ENCODE measurements at regions not wholly inside any gene's neighbourhood (a gene's known extent, or its start where the extent isn't known, plus 50 kb on each side); places are given as distances from the start of the nearest gene placed in this dataset.

DNA sequence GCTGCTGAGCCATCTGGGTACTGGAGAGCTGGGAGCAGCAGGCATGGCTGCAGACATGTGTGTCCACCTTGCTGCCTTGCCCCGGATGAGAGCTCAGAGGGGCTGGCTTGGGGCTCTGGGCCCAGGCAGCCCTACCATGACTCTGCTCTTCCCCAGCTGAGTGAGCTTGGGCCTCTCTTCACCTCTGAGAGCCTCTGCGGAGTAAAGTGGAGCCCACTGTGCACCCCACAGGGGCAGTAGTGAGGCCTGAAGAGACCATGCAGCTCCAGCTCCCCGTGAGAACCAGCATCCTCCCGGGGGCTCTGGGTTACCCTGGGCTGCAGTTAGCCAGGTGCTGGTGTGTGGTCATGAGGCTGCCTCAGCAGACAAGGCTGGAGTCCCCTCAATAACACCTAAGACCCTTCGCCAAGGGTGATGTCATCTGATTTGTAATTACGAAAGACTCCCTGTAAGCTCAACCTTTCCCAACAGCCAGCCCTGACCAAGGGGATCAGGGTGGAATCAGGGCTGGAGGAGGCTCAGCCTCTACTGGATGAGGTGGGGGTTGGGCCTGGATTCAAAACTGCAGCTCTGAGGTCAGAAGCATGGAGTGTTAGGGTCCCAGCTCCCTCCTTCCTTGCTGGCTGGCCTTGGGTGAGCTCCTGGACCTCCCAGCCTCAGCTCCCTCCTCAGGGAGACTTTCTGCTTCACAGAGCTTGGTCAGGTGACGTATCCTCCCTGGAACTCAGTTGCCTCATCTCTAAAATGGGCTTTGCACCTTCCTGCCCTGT is 308.0 kb downstream of the MATN1 start:
- no peaks in the 10 kb centered on the region for H3K9me3 ChIP-seq (ENCODE audit: insufficient read depth, low read depth, low read length)
- H3K36me3 ChIP-seq (ENCODE audit: insufficient read depth, low read length) = no peaks in the 10 kb centered on the region
- H3K27me3 ChIP-seq (ENCODE audit: insufficient read depth, low read length) = peaks cover 1% of the 10 kb centered on the region
- no peaks in the 10 kb centered on the region for H4K20me1 ChIP-seq (ENCODE audit: insufficient read depth, low read length)
- no peaks in the 10 kb centered on the region for H3K4me1 ChIP-seq (ENCODE audit: insufficient read depth, low read length)
- Mint-ChIP-seq H3K36me3 (ENCODE audit: low read depth, unreplicated experiment) (no peaks in the 10 kb centered on the region), H3K4me3 (ENCODE audit: unreplicated experiment) (no peak overlapping the region), H3K27ac (ENCODE audit: unreplicated experiment) (no peak overlapping the region), H3K27me3 (ENCODE audit: low read depth, unreplicated experiment) (peaks cover 36% of the 10 kb centered on the region), H3K4me1 (ENCODE audit: low read depth, unreplicated experiment) (no peaks in the 10 kb centered on the region), H3K9me3 (ENCODE audit: unreplicated experiment) (peaks cover 11% of the 10 kb centered on the region)
- no peak overlapping the region for H3K4me3 ChIP-seq (ENCODE audit: insufficient read depth, low read depth, low read length)
- no peak overlapping the region for H3K27ac ChIP-seq (ENCODE audit: low read depth, low read length)
- H3K9ac ChIP-seq (ENCODE audit: low read length) = no peak overlapping the region
- no peak overlapping the region for H2AFZ ChIP-seq (ENCODE audit: low read depth, low read length)
- TF ChIP-seq, protein P1, sequence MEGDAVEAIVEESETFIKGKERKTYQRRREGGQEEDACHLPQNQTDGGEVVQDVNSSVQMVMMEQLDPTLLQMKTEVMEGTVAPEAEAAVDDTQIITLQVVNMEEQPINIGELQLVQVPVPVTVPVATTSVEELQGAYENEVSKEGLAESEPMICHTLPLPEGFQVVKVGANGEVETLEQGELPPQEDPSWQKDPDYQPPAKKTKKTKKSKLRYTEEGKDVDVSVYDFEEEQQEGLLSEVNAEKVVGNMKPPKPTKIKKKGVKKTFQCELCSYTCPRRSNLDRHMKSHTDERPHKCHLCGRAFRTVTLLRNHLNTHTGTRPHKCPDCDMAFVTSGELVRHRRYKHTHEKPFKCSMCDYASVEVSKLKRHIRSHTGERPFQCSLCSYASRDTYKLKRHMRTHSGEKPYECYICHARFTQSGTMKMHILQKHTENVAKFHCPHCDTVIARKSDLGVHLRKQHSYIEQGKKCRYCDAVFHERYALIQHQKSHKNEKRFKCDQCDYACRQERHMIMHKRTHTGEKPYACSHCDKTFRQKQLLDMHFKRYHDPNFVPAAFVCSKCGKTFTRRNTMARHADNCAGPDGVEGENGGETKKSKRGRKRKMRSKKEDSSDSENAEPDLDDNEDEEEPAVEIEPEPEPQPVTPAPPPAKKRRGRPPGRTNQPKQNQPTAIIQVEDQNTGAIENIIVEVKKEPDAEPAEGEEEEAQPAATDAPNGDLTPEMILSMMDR (IDR thresholded peaks at IDR 0.05; ENCODE audit: insufficient read depth, low read depth, low read length) = no peak
- no peak for DNase-seq (ENCODE audit: low read depth)
- H3K4me2 ChIP-seq (ENCODE audit: low read length) = no peak overlapping the region
- no peak for FAIRE-seq
- no peaks in the 10 kb centered on the region for H3K79me2 ChIP-seq (ENCODE audit: insufficient read depth, low read length)

DNA sequence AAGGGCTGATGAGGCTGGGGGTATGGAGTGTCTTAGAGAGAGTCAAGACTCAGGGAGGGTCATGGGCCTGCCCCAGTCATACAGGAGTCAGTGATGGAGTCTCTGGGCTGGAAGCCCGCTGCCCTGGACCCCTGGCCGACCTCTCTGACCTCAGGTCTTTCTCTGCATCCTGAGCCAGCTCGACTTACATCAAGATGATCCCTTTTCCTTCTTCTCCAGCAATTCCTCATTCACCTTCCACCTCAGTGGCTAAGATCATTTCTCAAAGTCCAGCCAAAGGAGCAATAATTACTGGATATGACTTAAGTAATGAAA is 308.6 kb downstream of the MATN1 start:
- Histone ChIP-seq H3K79me2 (ENCODE audit: insufficient read depth, low read length) (no peaks in the 10 kb centered on the region), H3K9ac (ENCODE audit: low read length) (no peak overlapping the region), H3K36me3 (ENCODE audit: insufficient read depth, low read length) (no peaks in the 10 kb centered on the region), H3K27me3 (ENCODE audit: insufficient read depth, low read length) (no peaks in the 10 kb centered on the region), H3K27ac (ENCODE audit: low read depth, low read length) (no peak overlapping the region), H3K9me3 (ENCODE audit: insufficient read depth, low read depth, low read length) (no peaks in the 10 kb centered on the region), H4K20me1 (ENCODE audit: insufficient read depth, low read length) (no peaks in the 10 kb centered on the region), H3K4me3 (ENCODE audit: insufficient read depth, low read depth, low read length) (no peak overlapping the region), H3K4me1 (ENCODE audit: insufficient read depth, low read length) (no peaks in the 10 kb centered on the region), H3K4me2 (ENCODE audit: low read length) (no peak overlapping the region), H2AFZ (ENCODE audit: low read depth, low read length) (no peak overlapping the region)
- Mint-ChIP-seq H3K4me3 (ENCODE audit: unreplicated experiment) (no peak overlapping the region), H3K9me3 (ENCODE audit: unreplicated experiment) (peaks cover 7% of the 10 kb centered on the region), H3K36me3 (ENCODE audit: low read depth, unreplicated experiment) (no peaks in the 10 kb centered on the region), H3K4me1 (ENCODE audit: low read depth, unreplicated experiment) (no peaks in the 10 kb centered on the region), H3K27me3 (ENCODE audit: low read depth, unreplicated experiment) (peaks cover 31% of the 10 kb centered on the region), H3K27ac (ENCODE audit: unreplicated experiment) (no peak overlapping the region)
- no peak for FAIRE-seq
- TF ChIP-seq, protein P1 (IDR thresholded peaks at IDR 0.05; ENCODE audit: insufficient read depth, low read depth, low read length) = no peak
- TF ChIP-seq EZH2 (IDR thresholded peaks at IDR 0.05; ENCODE audit: insufficient read depth, low read length) = no peak
- no peak for DNase-seq (ENCODE audit: low read depth)

DNA sequence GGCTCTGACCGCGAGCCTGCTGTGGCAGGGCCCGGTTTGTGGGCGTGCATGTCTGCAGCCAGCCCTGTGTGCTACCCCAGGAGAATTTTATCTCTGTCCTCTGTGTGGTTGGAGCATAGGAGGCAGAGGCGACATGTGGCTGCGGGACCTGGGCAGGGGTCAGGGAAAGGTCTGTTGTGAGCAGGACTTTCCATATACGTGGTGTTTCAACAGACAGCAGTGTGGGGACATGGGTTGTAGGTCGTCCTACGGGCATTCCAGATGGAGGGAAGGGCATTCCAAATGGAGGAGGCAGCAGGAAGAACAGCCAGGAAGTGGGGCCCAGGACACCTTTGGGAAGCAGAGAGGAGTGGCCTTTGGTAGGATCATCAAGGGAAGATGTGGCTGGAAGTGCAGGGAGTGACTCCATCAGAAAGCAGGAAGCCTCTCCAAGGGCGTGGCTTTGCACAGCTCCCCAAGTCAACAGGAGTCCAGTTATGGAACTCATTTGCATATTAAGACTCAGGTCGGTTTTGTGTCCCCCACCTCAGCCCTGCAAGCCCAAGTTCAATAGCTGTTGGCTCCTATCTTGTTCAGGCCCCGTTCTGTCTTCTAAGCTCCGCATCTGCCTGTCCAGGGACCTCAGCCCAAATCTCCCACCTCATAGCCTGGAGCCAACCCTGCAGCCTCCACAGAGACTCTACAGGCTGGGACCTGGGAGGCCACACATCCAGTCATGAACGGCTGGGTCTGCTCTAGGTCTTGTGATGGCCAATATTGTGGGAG is 309.1 kb downstream of the MATN1 start:
- no peaks in the 10 kb centered on the region for H3K9me3 ChIP-seq (ENCODE audit: insufficient read depth, low read depth, low read length)
- DNase-seq (ENCODE audit: low read depth) (no peak), FAIRE-seq (no peak)
- H3K27me3 ChIP-seq (ENCODE audit: insufficient read depth, low read length) = no peaks in the 10 kb centered on the region
- no peak overlapping the region for H2AFZ ChIP-seq (ENCODE audit: low read depth, low read length)
- H3K27ac ChIP-seq (ENCODE audit: low read depth, low read length) = no peak overlapping the region
- H3K9ac ChIP-seq (ENCODE audit: low read length) = no peak overlapping the region
- no peak overlapping the region for H3K4me2 ChIP-seq (ENCODE audit: low read length)
- H3K79me2 ChIP-seq (ENCODE audit: insufficient read depth, low read length) = no peaks in the 10 kb centered on the region
- H3K36me3 ChIP-seq (ENCODE audit: insufficient read depth, low read length) = no peaks in the 10 kb centered on the region
- no peak overlapping the region for H3K4me3 Mint-ChIP-seq (ENCODE audit: unreplicated experiment)
- no peaks in the 10 kb centered on the region for H3K4me1 Mint-ChIP-seq (ENCODE audit: low read depth, unreplicated experiment)
- TF ChIP-seq EZH2 (IDR thresholded peaks at IDR 0.05; ENCODE audit: insufficient read depth, low read length) = no peak
- TF ChIP-seq, protein P1 (IDR thresholded peaks at IDR 0.05; ENCODE audit: insufficient read depth, low read depth, low read length) = no peak
- H3K9me3 Mint-ChIP-seq (ENCODE audit: unreplicated experiment) = peaks cover 9% of the 10 kb centered on the region
- H3K36me3 Mint-ChIP-seq (ENCODE audit: low read depth, unreplicated experiment) = no peaks in the 10 kb centered on the region
- H3K4me3 ChIP-seq (ENCODE audit: insufficient read depth, low read depth, low read length) = no peak overlapping the region
- H4K20me1 ChIP-seq (ENCODE audit: insufficient read depth, low read length) = no peaks in the 10 kb centered on the region
- no peaks in the 10 kb centered on the region for H3K4me1 ChIP-seq (ENCODE audit: insufficient read depth, low read length)
- no peak overlapping the region for H3K27ac Mint-ChIP-seq (ENCODE audit: unreplicated experiment)
- peaks cover 34% of the 10 kb centered on the region for H3K27me3 Mint-ChIP-seq (ENCODE audit: low read depth, unreplicated experiment)
